Naive B cell (primary cell): ENCODE measurements at regions not wholly inside any gene's neighbourhood (a gene's known extent, or its start where the extent isn't known, plus 50 kb on each side); places are given as distances from the start of the nearest gene placed in this dataset.

Experiments
- ATAC-seq, 2 donors: fragments of 150-1000 bp; cut with Tn5 transposase; 2 replicates each; pipeline ENCODE4 v1.10.0; 2021; ENCODE audit warnings: low read depth in 2 of 2, mild to moderate bottlenecking in 2 of 2, moderate library complexity in 2 of 2
- DNase-seq: peaks from one replicate; pipeline ENCODE4 v3.0.0; 2022
- H3K27ac Mint-ChIP-seq, 6 donors: one replicate each; pipeline ENCODE4 v1.8.0; 2020 to 2022; ENCODE audit warnings: mild to moderate bottlenecking in 6 of 6, mixed read lengths in 6 of 6, moderate library complexity in 5 of 6, inconsistent platforms in 2 of 6
- H3K27me3 Mint-ChIP-seq, 3 donors: one replicate each; pipeline ENCODE4 v1.8.0; 2021 to 2022; ENCODE audit warnings: mixed read lengths in 3 of 3, mild to moderate bottlenecking in 1 of 3
- H3K36me3 Mint-ChIP-seq, 2 donors: one replicate each; pipeline ENCODE4 v1.8.0; 2020 to 2022; ENCODE audit warnings: mixed read lengths in 2 of 2, inconsistent platforms in 1 of 2, mild to moderate bottlenecking in 1 of 2
- H3K4me1 Mint-ChIP-seq, 3 donors: one replicate each; pipeline ENCODE4 v1.8.0; 2020 to 2022; ENCODE audit warnings: mixed read lengths in 3 of 3, inconsistent platforms in 1 of 3, mild to moderate bottlenecking in 1 of 3, moderate library complexity in 1 of 3
- H3K4me3 Mint-ChIP-seq, 8 donors: one replicate each; pipeline ENCODE4 v1.8.0; 2020 to 2022; ENCODE audit warnings: mild to moderate bottlenecking in 8 of 8, mixed read lengths in 8 of 8, moderate library complexity in 8 of 8, inconsistent platforms in 2 of 8
- H3K9me3 Mint-ChIP-seq, 7 donors: one replicate each; pipeline ENCODE4 v1.8.0; 2020 to 2022; ENCODE audit warnings: mixed read lengths in 7 of 7, mild to moderate bottlenecking in 5 of 7, inconsistent platforms in 2 of 7, moderate library complexity in 1 of 7

GRCh38 chr6:139877828-139878405 lies 503.5 kb upstream of the CITED2 start:
- no peak overlapping the region for H3K4me3 Mint-ChIP-seq
- H3K27ac Mint-ChIP-seq, result peak overlapping the region in 1 of 6 donors; percentile 60
- H3K9me3 Mint-ChIP-seq, result no peaks in the 10 kb centered on the region
- H3K27me3 Mint-ChIP-seq, result no peaks in the 10 kb centered on the region
- peaks cover 2 to 12% (median 2%) of the 10 kb centered on the region in 3 donors for H3K4me1 Mint-ChIP-seq
- no peaks in the 10 kb centered on the region for H3K36me3 Mint-ChIP-seq
- DNase-seq (no peak), ATAC-seq (no peak)

GRCh38 chr6:139872665-139873064 lies 498.2 kb upstream of the CITED2 start:
- Mint-ChIP-seq H3K27me3 (no peaks in the 10 kb centered on the region), H3K36me3 (no peaks in the 10 kb centered on the region), H3K4me3 (no peak overlapping the region), H3K4me1 (no peaks in the 10 kb centered on the region), H3K9me3 (no peaks in the 10 kb centered on the region), H3K27ac (no peak overlapping the region)
- no peak for DNase-seq
- ATAC-seq, result no peak

- DNase-seq (no peak), ATAC-seq (no peak)
- H3K9me3 Mint-ChIP-seq, result no peaks in the 10 kb centered on the region
- no peaks in the 10 kb centered on the region for H3K36me3 Mint-ChIP-seq
- no peaks in the 10 kb centered on the region for H3K4me1 Mint-ChIP-seq
- no peaks in the 10 kb centered on the region for H3K27me3 Mint-ChIP-seq
- no peak overlapping the region for H3K4me3 Mint-ChIP-seq
- H3K27ac Mint-ChIP-seq, result no peak overlapping the region
These were observed 497.5 kb upstream of the CITED2 start for GRCh38 chr6:139871803-139872510.

- DNase-seq (no peak), ATAC-seq (no peak)
- H3K36me3 Mint-ChIP-seq, result no peaks in the 10 kb centered on the region
- H3K27ac Mint-ChIP-seq, result peak overlapping the region in 2 of 6 donors; percentile 29 to 37
- H3K27me3 Mint-ChIP-seq, result no peaks in the 10 kb centered on the region
- no peak overlapping the region for H3K4me3 Mint-ChIP-seq
- H3K4me1 Mint-ChIP-seq, result no peaks in the 10 kb centered on the region
- no peaks in the 10 kb centered on the region for H3K9me3 Mint-ChIP-seq
These were observed 496.8 kb upstream of the CITED2 start for GRCh38 chr6:139871165-139871710.

- Mint-ChIP-seq H3K4me3 (no peak overlapping the region), H3K27ac (no peak overlapping the region)
These were observed 494.1 kb upstream of the CITED2 start for GRCh38 chr6:139868576-139868975.

GRCh38 chr6:139863964-139864363 lies 489.5 kb upstream of the CITED2 start:
- Mint-ChIP-seq H3K27ac (no peak overlapping the region), H3K27me3 (no peaks in the 10 kb centered on the region), H3K4me1 (no peaks in the 10 kb centered on the region), H3K4me3 (no peak overlapping the region), H3K36me3 (no peaks in the 10 kb centered on the region), H3K9me3 (peaks cover 0 to 2% (median 0%) of the 10 kb centered on the region in 7 donors)
- ATAC-seq, result no peak
- no peak for DNase-seq

More at GRCh38 chr6:139868576-139868975, 494.1 kb upstream of the CITED2 start:
- ATAC-seq (no peak), DNase-seq (no peak)
- Mint-ChIP-seq H3K36me3 (no peaks in the 10 kb centered on the region), H3K4me1 (no peaks in the 10 kb centered on the region), H3K27me3 (no peaks in the 10 kb centered on the region), H3K9me3 (no peaks in the 10 kb centered on the region)

GRCh38 chr6:139863346-139863745 lies 488.9 kb upstream of the CITED2 start:
- H3K27ac Mint-ChIP-seq, result peak overlapping the region in 1 of 6 donors; percentile 28
- no peak for ATAC-seq
- H3K9me3 Mint-ChIP-seq, result peaks cover 0 to 2% (median 0%) of the 10 kb centered on the region in 7 donors
- no peaks in the 10 kb centered on the region for H3K27me3 Mint-ChIP-seq
- H3K4me3 Mint-ChIP-seq, result no peak overlapping the region
- no peak for DNase-seq
- H3K36me3 Mint-ChIP-seq, result no peaks in the 10 kb centered on the region
- no peaks in the 10 kb centered on the region for H3K4me1 Mint-ChIP-seq

GRCh38 chr6:139862311-139862710 lies 487.9 kb upstream of the CITED2 start:
- Mint-ChIP-seq H3K27me3 (no peaks in the 10 kb centered on the region), H3K9me3 (peaks cover 0 to 2% (median 0%) of the 10 kb centered on the region in 7 donors), H3K36me3 (no peaks in the 10 kb centered on the region), H3K27ac (peak overlapping the region in 2 of 6 donors; percentile 43 to 90), H3K4me1 (no peaks in the 10 kb centered on the region), H3K4me3 (no peak overlapping the region)
- DNase-seq, result no peak
- ATAC-seq, result no peak

- Mint-ChIP-seq H3K36me3 (no peaks in the 10 kb centered on the region), H3K4me1 (no peaks in the 10 kb centered on the region), H3K27ac (no peak overlapping the region), H3K27me3 (no peaks in the 10 kb centered on the region), H3K9me3 (peaks cover 0 to 2% (median 0%) of the 10 kb centered on the region in 7 donors), H3K4me3 (no peak overlapping the region)
- ATAC-seq (no peak), DNase-seq (no peak)
These were observed 485.8 kb upstream of the CITED2 start for GRCh38 chr6:139860203-139860602.

GRCh38 chr6:139858429-139858828 lies 484.0 kb upstream of the CITED2 start:
- H3K4me3 Mint-ChIP-seq, result no peak overlapping the region
- peaks cover 0 to 2% (median 0%) of the 10 kb centered on the region in 7 donors for H3K9me3 Mint-ChIP-seq
- no peaks in the 10 kb centered on the region for H3K27me3 Mint-ChIP-seq
- H3K36me3 Mint-ChIP-seq, result no peaks in the 10 kb centered on the region
- no peak overlapping the region for H3K27ac Mint-ChIP-seq
- DNase-seq (no peak), ATAC-seq (no peak)
- H3K4me1 Mint-ChIP-seq, result no peaks in the 10 kb centered on the region

GRCh38 chr6:139857143-139857542 lies 482.7 kb upstream of the CITED2 start:
- Mint-ChIP-seq H3K27ac (no peak overlapping the region), H3K4me1 (no peaks in the 10 kb centered on the region), H3K4me3 (no peak overlapping the region), H3K9me3 (peaks cover 0 to 2% (median 0%) of the 10 kb centered on the region in 7 donors), H3K36me3 (no peaks in the 10 kb centered on the region), H3K27me3 (no peaks in the 10 kb centered on the region)
- no peak for DNase-seq
- ATAC-seq, result no peak

- Mint-ChIP-seq H3K4me3 (no peak overlapping the region), H3K36me3 (no peaks in the 10 kb centered on the region), H3K9me3 (peaks cover 0 to 2% (median 0%) of the 10 kb centered on the region in 7 donors), H3K27me3 (no peaks in the 10 kb centered on the region), H3K27ac (no peak overlapping the region), H3K4me1 (no peaks in the 10 kb centered on the region)
- DNase-seq (no peak), ATAC-seq (no peak)
These were observed 482.1 kb upstream of the CITED2 start for GRCh38 chr6:139856562-139856961.

GRCh38 chr6:139855671-139856311 lies 481.3 kb upstream of the CITED2 start:
- H3K4me3 Mint-ChIP-seq, result no peak overlapping the region
- no peaks in the 10 kb centered on the region for H3K27me3 Mint-ChIP-seq
- ATAC-seq (no peak), DNase-seq (no peak)
- no peak overlapping the region for H3K27ac Mint-ChIP-seq
- peaks cover 0 to 4% (median 0%) of the 10 kb centered on the region in 7 donors for H3K9me3 Mint-ChIP-seq
- H3K36me3 Mint-ChIP-seq, result no peaks in the 10 kb centered on the region
- H3K4me1 Mint-ChIP-seq, result no peaks in the 10 kb centered on the region
